ENCODE measurements at regions not wholly inside any gene's neighbourhood (a gene's known extent, or its start where the extent isn't known, plus 50 kb on each side); places are given as distances from the start of the nearest gene placed in this dataset.
"Not testable (repeated sequence)": the region's sequence is repeated elsewhere in the genome, so short reads cannot be mapped to it uniquely, and the experiment has no call there.

DNA sequence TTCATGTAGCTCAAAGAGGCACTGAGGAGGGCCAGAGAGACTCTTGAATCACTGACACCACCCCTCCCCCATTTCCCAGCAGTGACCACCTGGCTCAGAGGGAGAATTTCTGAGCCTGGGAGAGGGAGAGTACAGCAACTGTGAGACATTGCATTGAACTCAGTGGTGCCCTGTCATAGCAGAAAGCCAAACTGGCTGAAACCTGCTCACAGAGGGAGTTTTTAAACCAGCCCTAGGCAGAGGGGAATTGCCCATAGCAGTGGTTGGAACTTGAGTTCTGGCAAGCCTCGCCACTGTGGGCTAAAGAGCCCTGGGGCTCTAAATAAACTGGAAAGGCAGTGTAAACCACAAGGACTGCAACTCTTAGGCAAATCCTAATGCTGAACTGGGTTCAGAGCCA, 243.1 kb downstream of the ADCYAP1 start:
- no peak overlapping the region for H3K4me3 ChIP-seq (ENCODE audit: low read depth, low read length)
- no peak for TF ChIP-seq CTCF (IDR thresholded peaks at IDR 0.05; ENCODE audit: insufficient read depth, low read depth, low read length)
- no peaks in the 10 kb centered on the region for H3K36me3 ChIP-seq (ENCODE audit: control insufficient read depth, insufficient read depth, low read length)
- DNase-seq (ENCODE audit: low read depth) = no peak
- ChIA-PET POLR2A (no interaction called here), CTCF (no interaction called here)
- H3K27me3 ChIP-seq (ENCODE audit: control insufficient read depth, insufficient read depth, low read length) = no peaks in the 10 kb centered on the region

- Histone ChIP-seq H3K4me3 (ENCODE audit: low read depth, low read length) (no peak overlapping the region), H3K36me3 (ENCODE audit: control insufficient read depth, insufficient read depth, low read length) (no peaks in the 10 kb centered on the region), H3K27me3 (ENCODE audit: control insufficient read depth, insufficient read depth, low read length) (no peaks in the 10 kb centered on the region)
- no peak for TF ChIP-seq CTCF (IDR thresholded peaks at IDR 0.05; ENCODE audit: insufficient read depth, low read depth, low read length)
- ChIA-PET POLR2A (no interaction called here), CTCF (no interaction called here)
- DNase-seq (ENCODE audit: low read depth) = no peak
Measured at GRCh38 chr18:1149709-1150108, 245.0 kb downstream of the ADCYAP1 start.

DNA sequence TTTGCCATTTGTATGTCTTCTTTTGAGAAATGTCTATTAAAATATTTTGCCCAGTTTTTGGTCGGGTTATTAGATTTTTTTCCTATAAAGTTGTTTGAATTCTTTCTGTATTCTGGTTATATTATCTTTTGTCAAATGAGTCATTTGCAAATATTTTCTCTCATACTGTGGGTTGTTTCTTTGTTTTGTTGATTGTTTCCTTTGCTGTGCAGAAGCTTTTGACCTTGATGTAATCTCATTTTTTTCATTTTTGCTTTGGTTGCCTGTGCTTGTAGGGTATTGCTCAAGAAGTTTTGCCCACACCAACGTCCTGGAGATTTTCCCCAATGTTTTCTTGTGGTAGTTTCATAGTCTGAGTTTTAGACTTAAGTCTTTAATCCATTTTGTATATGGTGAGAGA, 245.7 kb downstream of the ADCYAP1 start:
- TF ChIP-seq CTCF (IDR thresholded peaks at IDR 0.05; ENCODE audit: insufficient read depth, low read depth, low read length) = no peak
- no peak for DNase-seq (ENCODE audit: low read depth)
- Histone ChIP-seq H3K4me3 (ENCODE audit: low read depth, low read length) (no peak overlapping the region), H3K36me3 (ENCODE audit: control insufficient read depth, insufficient read depth, low read length) (no peaks in the 10 kb centered on the region), H3K27me3 (ENCODE audit: control insufficient read depth, insufficient read depth, low read length) (no peaks in the 10 kb centered on the region)
- ChIA-PET CTCF (no interaction called here), POLR2A (no interaction called here)

DNA sequence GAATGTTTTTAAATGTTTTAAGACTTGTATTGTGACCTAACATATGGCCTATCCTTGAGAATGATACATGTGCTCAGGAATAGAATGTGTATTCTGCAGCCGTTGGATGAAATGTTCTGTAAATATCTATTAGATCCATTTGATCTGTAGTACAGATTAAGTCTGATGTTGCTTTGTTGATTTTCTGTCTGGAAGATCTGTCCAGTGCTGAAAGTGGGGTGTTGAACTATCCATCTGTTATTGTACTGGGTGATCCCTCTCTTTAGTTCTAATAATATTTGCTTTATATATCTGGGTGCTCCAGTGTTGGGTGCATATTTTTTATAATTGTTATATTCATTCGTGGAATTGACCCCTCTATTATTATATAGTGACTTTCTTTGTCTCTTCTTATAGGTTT, 248.3 kb downstream of the ADCYAP1 start:
- DNase-seq (ENCODE audit: low read depth); H3K27me3 ChIP-seq (ENCODE audit: control insufficient read depth, insufficient read depth, low read length); H3K4me3 ChIP-seq (ENCODE audit: low read depth, low read length); POLR2A ChIA-PET; CTCF ChIA-PET; H3K36me3 ChIP-seq (ENCODE audit: control insufficient read depth, insufficient read depth, low read length): not testable (repeated sequence)

GRCh38 chr18:1173593-1173992, 268.9 kb downstream of the ADCYAP1 start:
- POLR2A ChIA-PET = no interaction called here
- H3K4me3 ChIP-seq (ENCODE audit: low read depth, low read length) = no peak overlapping the region
- CTCF ChIA-PET = no interaction called here

More at GRCh38 chr18:1173593-1173992, 268.9 kb downstream of the ADCYAP1 start:
- Histone ChIP-seq H3K36me3 (ENCODE audit: control insufficient read depth, insufficient read depth, low read length) (no peaks in the 10 kb centered on the region), H3K27me3 (ENCODE audit: control insufficient read depth, insufficient read depth, low read length) (no peaks in the 10 kb centered on the region)
- TF ChIP-seq CTCF (IDR thresholded peaks at IDR 0.05; ENCODE audit: insufficient read depth, low read depth, low read length) = no peak
- no peak for DNase-seq (ENCODE audit: low read depth)

Data from BJ (cell line).